ENCODE measurements at regions not wholly inside any gene's neighbourhood (a gene's known extent, or its start where the extent isn't known, plus 50 kb on each side); places are given as distances from the start of the nearest gene placed in this dataset.

DNA sequence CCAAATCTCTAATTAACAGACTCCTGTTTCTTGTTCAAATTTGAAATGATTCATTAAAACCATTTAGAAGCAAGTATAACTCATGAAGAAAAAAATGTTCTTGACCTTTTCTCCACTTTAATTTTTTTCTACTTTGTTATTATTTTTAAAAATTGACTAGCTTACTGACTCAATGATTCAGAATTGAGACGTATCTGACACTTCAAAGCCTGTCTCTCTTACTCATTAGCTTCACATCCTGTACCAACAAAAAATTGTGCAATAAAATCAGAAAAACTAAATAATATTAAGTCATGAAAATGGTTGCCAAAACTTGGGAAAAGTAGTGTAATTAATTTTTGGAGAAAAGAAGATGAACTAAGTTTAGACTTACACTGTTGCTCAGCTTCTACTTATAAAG, 331.2 kb downstream of the SLC16A7 start:
- Histone ChIP-seq H3K4me3 (ENCODE audit: low read depth in 1 of 2, low read length in 1 of 2) (no peak overlapping the region), H3K4me1 (ENCODE audit: control insufficient read depth in 1 of 2, insufficient read depth in 1 of 2, low read depth in 1 of 2, low read length in 1 of 2) (no peaks in the 10 kb centered on the region), H3K27me3 (no peaks in the 10 kb centered on the region), H3K27ac (no peak overlapping the region), H3K36me3 (no peaks in the 10 kb centered on the region), H3K9me3 (no peaks in the 10 kb centered on the region)
- TF ChIP-seq CTCF (IDR thresholded peaks at IDR 0.05) = no peak

GRCh38 chr12:59928416-59928815, 332.6 kb downstream of the SLC16A7 start:
- H3K36me3 ChIP-seq = no peaks in the 10 kb centered on the region
- no peak overlapping the region for H3K4me3 ChIP-seq (ENCODE audit: low read depth in 1 of 2, low read length in 1 of 2)
- H3K4me1 ChIP-seq (ENCODE audit: control insufficient read depth in 1 of 2, insufficient read depth in 1 of 2, low read depth in 1 of 2, low read length in 1 of 2) = no peaks in the 10 kb centered on the region
- H3K27ac ChIP-seq = no peak overlapping the region
- TF ChIP-seq CTCF (IDR thresholded peaks at IDR 0.05) = no peak
- no peaks in the 10 kb centered on the region for H3K27me3 ChIP-seq
- no peaks in the 10 kb centered on the region for H3K9me3 ChIP-seq

- Histone ChIP-seq H3K36me3 (no peaks in the 10 kb centered on the region), H3K27me3 (no peaks in the 10 kb centered on the region), H3K4me3 (ENCODE audit: low read depth in 1 of 2, low read length in 1 of 2) (no peak overlapping the region), H3K27ac (no peak overlapping the region), H3K9me3 (no peaks in the 10 kb centered on the region), H3K4me1 (ENCODE audit: control insufficient read depth in 1 of 2, insufficient read depth in 1 of 2, low read depth in 1 of 2, low read length in 1 of 2) (no peaks in the 10 kb centered on the region)
- TF ChIP-seq CTCF (IDR thresholded peaks at IDR 0.05) = no peak
These were observed 333.3 kb downstream of the SLC16A7 start for GRCh38 chr12:59929110-59929509.

GRCh38 chr12:59934486-59934885, 338.7 kb downstream of the SLC16A7 start:
- Histone ChIP-seq H3K27me3 (no peaks in the 10 kb centered on the region), H3K27ac (no peak overlapping the region)
- no peak for TF ChIP-seq CTCF (IDR thresholded peaks at IDR 0.05)

GRCh38 chr12:59936534-59936933, 340.7 kb downstream of the SLC16A7 start:
- H3K4me1 ChIP-seq (ENCODE audit: control insufficient read depth in 1 of 2, insufficient read depth in 1 of 2, low read depth in 1 of 2, low read length in 1 of 2) = no peaks in the 10 kb centered on the region
- no peaks in the 10 kb centered on the region for H3K27me3 ChIP-seq
- H3K4me3 ChIP-seq (ENCODE audit: low read depth in 1 of 2, low read length in 1 of 2) = no peak overlapping the region
- H3K36me3 ChIP-seq = no peaks in the 10 kb centered on the region
- H3K27ac ChIP-seq = no peak overlapping the region
- no peak for TF ChIP-seq CTCF (IDR thresholded peaks at IDR 0.05)
- H3K9me3 ChIP-seq = no peaks in the 10 kb centered on the region

More at GRCh38 chr12:59934486-59934885, 338.7 kb downstream of the SLC16A7 start:
- H3K36me3 ChIP-seq = no peaks in the 10 kb centered on the region
- H3K9me3 ChIP-seq = no peaks in the 10 kb centered on the region
- no peaks in the 10 kb centered on the region for H3K4me1 ChIP-seq (ENCODE audit: control insufficient read depth in 1 of 2, insufficient read depth in 1 of 2, low read depth in 1 of 2, low read length in 1 of 2)
- H3K4me3 ChIP-seq (ENCODE audit: low read depth in 1 of 2, low read length in 1 of 2) = no peak overlapping the region

DNA sequence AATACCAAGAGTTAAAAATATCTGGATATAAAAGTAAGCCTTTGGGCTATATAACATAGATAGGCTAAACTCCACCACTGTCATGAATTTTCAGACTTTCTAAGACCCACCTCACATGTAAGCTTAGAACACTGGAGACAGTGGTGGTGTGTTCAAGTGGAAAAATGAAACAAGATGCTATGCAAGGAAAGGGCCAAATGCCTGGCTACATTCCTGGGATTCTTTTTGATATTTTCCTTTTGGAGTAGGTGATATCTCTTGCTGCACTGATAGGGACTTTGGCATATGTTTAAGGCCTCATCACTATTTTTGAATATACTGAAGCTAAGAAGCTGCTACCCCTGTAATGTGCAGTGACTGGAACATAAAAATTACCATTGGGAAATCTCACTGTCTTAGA, 341.3 kb downstream of the SLC16A7 start:
- Histone ChIP-seq H3K27me3 (no peaks in the 10 kb centered on the region), H3K27ac (no peak overlapping the region), H3K9me3 (no peaks in the 10 kb centered on the region), H3K4me3 (ENCODE audit: low read depth in 1 of 2, low read length in 1 of 2) (no peak overlapping the region), H3K4me1 (ENCODE audit: control insufficient read depth in 1 of 2, insufficient read depth in 1 of 2, low read depth in 1 of 2, low read length in 1 of 2) (no peaks in the 10 kb centered on the region), H3K36me3 (no peaks in the 10 kb centered on the region)
- TF ChIP-seq CTCF (IDR thresholded peaks at IDR 0.05) = no peak

Measured in neutrophil (primary cell).